Activated T-helper 1 cell treated with anti-CD3 and anti-CD28 coated beads, Interleukin-12 subunit alpha, Interleukin-12 subunit beta, Interleukin-2, Interleukin-4 antibody, amounts not matched to agents 30 ng/mL and 10 ng/mL and 1 ng/mL, durations not matched to agents 14 hours and 24 hours and 36 hours (primary cell): ENCODE measurements at regions not wholly inside any gene's neighbourhood (a gene's known extent, or its start where the extent isn't known, plus 50 kb on each side); places are given as distances from the start of the nearest gene placed in this dataset.

Experiments used
- DNase-seq: peaks from one replicate; pipeline ENCODE4 v3.0.0; 2021; ENCODE audit warnings: low spot score
- H3K27ac Mint-ChIP-seq: one replicate; pipeline ENCODE4 v1.8.0; 2021; ENCODE audit warnings: mild to moderate bottlenecking, mixed read lengths
- H3K27me3 Mint-ChIP-seq: one replicate; pipeline ENCODE4 v1.8.0; 2022; ENCODE audit warnings: mild to moderate bottlenecking, moderate library complexity, mixed read lengths; ENCODE audit not compliant: insufficient read depth
- H3K36me3 Mint-ChIP-seq: one replicate; pipeline ENCODE4 v1.8.0; 2021; ENCODE audit warnings: low read depth, mixed read lengths
- H3K4me1 Mint-ChIP-seq: one replicate; pipeline ENCODE4 v1.8.0; 2021; ENCODE audit warnings: low read depth, mixed read lengths
- H3K4me3 Mint-ChIP-seq: one replicate; pipeline ENCODE4 v1.8.0; 2021; ENCODE audit warnings: mild to moderate bottlenecking, moderate library complexity, mixed read lengths
- H3K9me3 Mint-ChIP-seq: one replicate; pipeline ENCODE4 v1.8.0; 2021; ENCODE audit warnings: mixed read lengths
- intact Hi-C: fragments of 100-400 bp; cut with micrococcal nuclease; formaldehyde crosslinking; loops from one replicate; pipeline ENCODE4 v1.15.1; 2024

GRCh38 chr12:3988519-3989217 lies 115.5 kb upstream of the PARP11 start:
- Mint-ChIP-seq H3K27me3 (peaks cover 12% of the 10 kb centered on the region), H3K9me3 (no peaks in the 10 kb centered on the region), H3K36me3 (no peaks in the 10 kb centered on the region), H3K4me1 (peaks cover 25% of the 10 kb centered on the region), H3K27ac (peak overlapping the region; percentile 1), H3K4me3 (peak overlapping the region; percentile 21)
- no peak for DNase-seq
- intact Hi-C loops = loop anchor here (5.0 kb wide), 1 partner anchor 36 kb away; no protein-coding TSS in a partner anchor

DNA sequence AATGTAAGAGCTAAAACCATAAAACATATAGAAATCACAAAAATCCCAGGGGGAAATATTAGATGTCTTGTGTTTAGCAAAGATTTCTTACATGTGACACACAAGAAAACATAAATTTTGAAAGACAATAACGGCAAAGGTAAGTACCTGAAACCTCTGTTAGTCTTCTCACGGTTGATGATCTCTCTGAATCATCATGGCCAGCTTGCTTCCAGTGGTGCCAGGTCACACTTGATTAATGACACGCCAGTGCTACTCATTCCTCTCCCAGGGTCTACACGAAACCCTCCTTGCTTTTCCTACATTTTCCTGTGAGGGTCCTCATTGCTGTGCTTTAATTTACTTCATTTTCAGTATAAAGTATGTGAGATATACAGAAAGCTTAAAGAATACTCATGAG lies 114.4 kb upstream of the PARP11 start:
- H3K27ac Mint-ChIP-seq = no peak overlapping the region
- no peaks in the 10 kb centered on the region for H3K36me3 Mint-ChIP-seq
- intact Hi-C loops = loop anchor here (5.0 kb wide), 1 partner anchor 35 kb away; no protein-coding TSS in a partner anchor

DNA sequence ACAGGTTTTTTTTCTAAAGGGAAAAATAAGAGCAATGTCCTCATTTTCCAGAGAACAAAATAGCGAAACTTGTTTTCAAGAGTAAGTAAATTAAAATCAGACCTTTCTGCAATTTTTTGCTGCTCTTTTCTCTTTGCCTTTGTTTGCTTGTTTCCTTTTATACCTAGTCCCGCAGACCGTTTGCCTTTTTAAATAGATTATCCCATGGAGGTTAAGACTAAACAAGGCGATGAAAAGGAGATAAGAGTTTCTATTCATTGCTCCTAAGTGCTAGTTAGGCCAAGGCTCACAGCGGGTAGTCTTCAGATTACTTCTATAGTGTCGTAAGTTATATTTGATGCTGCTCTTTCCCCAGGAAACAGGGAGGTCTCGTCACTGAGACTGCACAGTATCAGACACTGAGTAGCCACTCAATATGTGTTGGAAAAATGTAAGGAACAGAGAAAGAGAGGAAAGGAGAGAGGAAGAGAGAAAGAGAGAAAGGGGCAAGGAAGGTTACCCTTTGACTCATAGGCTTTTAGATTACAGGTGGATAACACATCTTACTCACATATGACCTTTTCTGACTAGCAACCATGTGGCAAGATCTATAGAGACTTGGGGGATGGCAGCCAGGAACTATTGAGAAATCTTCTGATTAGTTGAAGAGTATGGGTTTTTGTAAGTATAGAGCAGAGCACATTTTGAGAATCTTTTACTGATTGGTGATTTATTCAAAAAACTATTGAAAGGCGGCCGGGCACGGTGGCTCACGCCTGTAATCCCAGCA lies 107.5 kb upstream of the PARP11 start:
- DNase-seq = no peak
- peaks cover 3% of the 10 kb centered on the region for H3K36me3 Mint-ChIP-seq
- H3K4me1 Mint-ChIP-seq = peaks cover 28% of the 10 kb centered on the region
- no peak overlapping the region for H3K4me3 Mint-ChIP-seq
- intact Hi-C loops = loop anchor here (1.0 kb wide), 1 partner anchor 7 kb away; no protein-coding TSS in a partner anchor
- H3K27me3 Mint-ChIP-seq = no peaks in the 10 kb centered on the region
- peaks cover 12% of the 10 kb centered on the region for H3K9me3 Mint-ChIP-seq
- peak overlapping the region; percentile 69 for H3K27ac Mint-ChIP-seq

More for the DNA sequence above, 114.4 kb upstream of the PARP11 start:
- Mint-ChIP-seq H3K4me3 (no peak overlapping the region), H3K27me3 (peaks cover 5% of the 10 kb centered on the region), H3K4me1 (peaks cover 25% of the 10 kb centered on the region), H3K9me3 (peaks cover 2% of the 10 kb centered on the region)
- DNase-seq = no peak

- H3K4me1 Mint-ChIP-seq = peaks cover 57% of the 10 kb centered on the region
- intact Hi-C loops = no loop called here
Measured at GRCh38 chr12:3977621-3978020, 104.4 kb upstream of the PARP11 start.

DNA sequence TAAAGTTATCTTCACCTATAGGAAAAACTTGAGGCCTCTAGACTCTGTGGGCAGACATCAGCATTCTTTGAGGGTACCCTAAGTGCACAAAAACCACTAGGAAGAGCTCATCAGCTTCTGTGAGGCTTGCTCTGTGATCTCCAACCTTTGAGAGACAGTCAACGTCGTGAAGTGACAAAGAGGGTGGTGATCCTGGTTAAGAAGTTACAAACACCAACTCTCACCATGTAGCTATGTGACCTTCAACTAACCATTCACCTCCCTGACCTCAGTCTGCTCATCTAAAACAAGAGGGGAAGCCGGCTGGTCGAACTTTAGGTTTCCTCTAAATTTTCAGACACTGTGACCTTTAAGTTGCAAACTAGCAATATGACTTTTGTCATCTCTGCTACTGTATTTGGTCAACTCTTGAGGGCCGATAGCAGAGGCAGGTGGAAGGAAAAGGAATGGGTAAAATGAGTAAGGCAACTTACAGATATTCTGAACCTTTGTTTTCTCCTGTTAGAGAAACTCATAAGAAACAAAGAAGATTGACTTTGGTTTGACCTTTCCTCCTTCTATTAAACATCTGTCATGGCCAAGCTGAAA lies 103.2 kb upstream of the PARP11 start:
- Mint-ChIP-seq H3K4me1 (peaks cover 64% of the 10 kb centered on the region), H3K9me3 (peaks cover 10% of the 10 kb centered on the region), H3K27ac (peak overlapping the region; percentile 75), H3K4me3 (no peak overlapping the region), H3K36me3 (peaks cover 6% of the 10 kb centered on the region), H3K27me3 (no peaks in the 10 kb centered on the region)
- DNase-seq = no peak
- intact Hi-C loops = loop anchor here (1.0 kb wide), 2 partner anchors 170 to 296 kb away; no protein-coding TSS in a partner anchor

More at GRCh38 chr12:3977621-3978020, 104.4 kb upstream of the PARP11 start:
- peak overlapping the region; percentile 7 for H3K27ac Mint-ChIP-seq
- H3K9me3 Mint-ChIP-seq = peaks cover 11% of the 10 kb centered on the region
- peaks cover 3% of the 10 kb centered on the region for H3K36me3 Mint-ChIP-seq
- H3K4me3 Mint-ChIP-seq = no peak overlapping the region
- no peak for DNase-seq
- H3K27me3 Mint-ChIP-seq = no peaks in the 10 kb centered on the region

DNA sequence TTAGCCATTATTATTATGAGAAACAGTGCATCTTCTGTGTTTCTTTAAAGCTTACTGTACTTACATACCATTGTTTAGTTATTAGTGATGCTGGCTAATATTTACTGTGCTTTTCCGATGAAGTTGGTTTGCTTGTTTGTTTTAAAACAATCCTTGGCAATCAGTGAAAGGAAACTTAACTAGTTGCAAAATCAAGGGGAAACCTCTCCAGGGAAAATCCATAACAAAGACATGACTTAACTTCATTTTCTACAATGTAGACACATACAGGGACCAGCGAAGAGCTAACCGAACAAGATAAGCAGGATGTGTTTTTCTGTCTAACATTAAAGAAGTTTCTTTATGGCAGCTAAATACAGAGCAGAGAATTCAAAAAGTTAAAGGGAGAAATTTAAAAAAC lies 102.5 kb upstream of the PARP11 start:
- Mint-ChIP-seq H3K27ac (peak overlapping the region; percentile 81), H3K27me3 (no peaks in the 10 kb centered on the region), H3K36me3 (peaks cover 6% of the 10 kb centered on the region), H3K4me1 (peaks cover 58% of the 10 kb centered on the region), H3K4me3 (peak overlapping the region; percentile 48), H3K9me3 (peaks cover 6% of the 10 kb centered on the region)
- DNase-seq = no peak
- intact Hi-C loops = loop anchor here (1.0 kb wide), 2 partner anchors 171 to 297 kb away; no protein-coding TSS in a partner anchor

GRCh38 chr12:3974883-3975282 lies 101.7 kb upstream of the PARP11 start:
- Mint-ChIP-seq H3K36me3 (peaks cover 6% of the 10 kb centered on the region), H3K27ac (no peak overlapping the region), H3K4me1 (peaks cover 56% of the 10 kb centered on the region), H3K27me3 (no peaks in the 10 kb centered on the region), H3K9me3 (peaks cover 5% of the 10 kb centered on the region), H3K4me3 (no peak overlapping the region)
- intact Hi-C loops = no loop called here
- DNase-seq = no peak

DNA sequence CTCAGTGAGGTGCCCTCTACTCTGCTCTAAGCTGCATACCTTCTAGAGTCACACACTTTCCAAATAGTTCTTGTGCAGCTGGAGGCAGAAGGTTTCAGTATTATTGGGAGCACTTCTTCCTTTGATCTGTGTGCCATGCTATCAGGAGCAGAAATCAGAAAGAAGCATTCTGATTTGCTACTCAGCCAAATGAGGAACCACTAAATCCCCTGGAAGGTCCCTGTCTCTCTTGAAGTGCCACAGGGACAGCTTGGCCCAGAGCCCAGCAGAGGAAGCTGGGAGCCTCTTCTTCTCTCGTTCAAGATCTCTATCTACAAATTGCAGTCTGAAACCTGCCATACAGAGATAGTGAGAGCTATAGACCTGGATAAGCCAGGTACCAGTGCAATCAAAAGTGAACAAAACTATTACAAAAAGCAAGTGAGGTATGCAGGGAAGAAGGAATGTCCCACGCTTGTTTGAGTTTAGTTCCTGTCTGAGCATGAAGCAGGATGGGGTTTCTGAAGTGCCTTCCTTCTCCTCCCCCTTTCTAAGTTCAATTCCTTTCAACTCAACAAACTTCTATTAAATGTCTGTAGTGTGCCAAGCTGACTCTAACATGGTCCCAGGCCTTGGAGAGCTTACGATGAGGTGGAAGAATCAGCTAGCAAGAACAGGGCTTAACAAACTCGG lies 100.9 kb upstream of the PARP11 start:
- Mint-ChIP-seq H3K36me3 (peaks cover 6% of the 10 kb centered on the region), H3K9me3 (peaks cover 5% of the 10 kb centered on the region), H3K4me1 (peaks cover 56% of the 10 kb centered on the region), H3K27me3 (no peaks in the 10 kb centered on the region), H3K27ac (peak overlapping the region; percentile 56), H3K4me3 (peak overlapping the region; percentile 49)
- intact Hi-C loops = loop anchor here (1.0 to 2.0 kb wide), 4 partner anchors 7 to 101 kb away; partner anchors contain the start of gene PARP11
- no peak for DNase-seq

DNA sequence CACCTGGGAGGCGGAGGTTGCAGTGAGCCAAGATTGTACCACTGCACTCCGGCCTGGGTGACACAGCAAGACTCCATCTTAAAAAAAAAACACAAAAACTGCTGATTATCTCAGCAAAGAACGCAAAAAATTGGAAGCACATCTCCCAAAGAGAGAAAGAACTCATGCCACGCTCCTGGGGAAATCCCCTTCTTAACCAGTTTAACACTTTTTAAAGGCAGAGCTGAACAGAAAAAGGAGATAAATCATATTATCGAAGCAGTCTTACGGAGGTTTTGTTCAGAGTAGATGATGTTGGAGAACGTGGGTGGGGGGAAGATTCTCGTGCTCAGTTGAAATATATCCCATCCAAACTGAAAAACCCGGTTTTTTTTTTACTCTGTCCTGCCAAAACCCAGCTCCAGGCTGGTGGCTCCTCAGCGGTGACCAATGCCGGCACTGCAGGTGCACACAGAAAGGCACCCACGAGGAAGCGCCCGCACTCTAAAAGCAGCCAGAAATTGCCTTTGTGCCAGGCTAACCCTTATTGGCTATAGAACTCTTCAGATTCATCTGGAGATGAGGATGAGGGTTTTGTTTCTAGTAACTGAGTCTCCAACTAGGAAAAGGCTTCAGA lies 100.2 kb upstream of the PARP11 start:
- H3K9me3 Mint-ChIP-seq = peaks cover 5% of the 10 kb centered on the region
- intact Hi-C loops = loop anchor here (1.0 to 2.0 kb wide), 4 partner anchors 8 to 100 kb away; partner anchors contain the start of gene PARP11
- no peaks in the 10 kb centered on the region for H3K27me3 Mint-ChIP-seq
- H3K4me1 Mint-ChIP-seq = peaks cover 56% of the 10 kb centered on the region
- H3K4me3 Mint-ChIP-seq = peak overlapping the region; percentile 49
- H3K27ac Mint-ChIP-seq = peak overlapping the region; percentile 56
- peaks cover 6% of the 10 kb centered on the region for H3K36me3 Mint-ChIP-seq
- DNase-seq = no peak

DNA sequence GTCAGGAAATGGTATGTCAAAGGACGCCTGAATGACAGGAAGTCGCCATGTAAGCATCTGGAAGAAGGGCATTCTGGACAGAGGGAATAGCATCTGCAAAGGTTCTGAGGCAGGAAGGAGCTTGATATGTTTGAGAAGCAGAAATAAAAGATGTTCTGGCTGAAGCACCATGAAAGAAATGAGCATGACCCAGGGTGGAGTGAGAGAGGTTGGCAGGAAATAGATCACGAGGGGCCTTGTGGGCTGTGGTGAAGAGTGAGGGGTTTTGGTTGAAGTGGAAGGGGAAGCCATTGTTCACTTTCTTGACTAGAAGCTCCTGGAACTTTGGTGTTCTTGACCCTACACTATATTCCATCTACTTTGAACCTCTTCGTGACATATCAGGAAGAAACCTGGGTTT lies 99.4 kb upstream of the PARP11 start:
- intact Hi-C loops = loop anchor here (2.0 kb wide), 2 partner anchors 38 to 54 kb away; no protein-coding TSS in a partner anchor
- Mint-ChIP-seq H3K36me3 (peaks cover 5% of the 10 kb centered on the region), H3K4me1 (peaks cover 54% of the 10 kb centered on the region), H3K9me3 (peaks cover 5% of the 10 kb centered on the region), H3K27ac (peak overlapping the region; percentile 9), H3K4me3 (peak overlapping the region; percentile 47), H3K27me3 (no peaks in the 10 kb centered on the region)
- DNase-seq = peak; percentile 24

DNA sequence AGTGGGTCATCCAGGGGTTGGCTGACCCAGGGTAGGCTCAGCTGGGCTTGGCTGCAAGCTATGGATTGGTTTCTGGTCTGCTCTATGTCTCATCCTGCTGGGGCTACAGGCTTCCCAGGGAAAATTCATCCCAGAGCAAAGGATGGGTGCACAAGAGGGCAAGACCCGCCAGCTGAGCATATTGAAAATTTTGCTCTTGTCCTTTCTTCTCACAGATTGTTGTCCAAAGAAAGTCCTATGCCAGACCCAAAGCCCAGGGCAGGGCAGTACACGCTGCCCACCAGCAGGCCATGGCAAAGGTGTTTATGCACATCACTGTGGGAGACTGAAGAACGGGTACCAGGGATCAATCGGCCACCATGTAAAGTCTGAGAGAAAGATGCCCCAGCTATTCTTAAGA lies 95.3 kb upstream of the PARP11 start:
- no peak overlapping the region for H3K4me3 Mint-ChIP-seq
- H3K4me1 Mint-ChIP-seq = peaks cover 16% of the 10 kb centered on the region
- H3K27me3 Mint-ChIP-seq = peaks cover 1% of the 10 kb centered on the region
- peaks cover 5% of the 10 kb centered on the region for H3K9me3 Mint-ChIP-seq
- H3K27ac Mint-ChIP-seq = no peak overlapping the region
- DNase-seq = no peak
- H3K36me3 Mint-ChIP-seq = peaks cover 3% of the 10 kb centered on the region
- intact Hi-C loops = no loop called here
